GM18870 (cell line): ENCODE measurements at regions not wholly inside any gene's neighbourhood (a gene's known extent, or its start where the extent isn't known, plus 50 kb on each side); places are given as distances from the start of the nearest gene placed in this dataset.
"Not testable (repeated sequence)": the region's sequence is repeated elsewhere in the genome, so short reads cannot be mapped to it uniquely, and the experiment has no call there.

Source experiments
- ATAC-seq: cut with Tn5 transposase; IDR thresholded peaks from one replicate; pipeline ENCODE4 v1.9.1; 2021; ENCODE audit warnings: moderate library complexity; ENCODE audit not compliant: unreplicated experiment

GRCh38 chr3:6066868-6067578 lies 793.9 kb upstream of the GRM7 start:
- not testable (repeated sequence) for ATAC-seq

GRCh38 chr3:6074952-6075351 lies 786.0 kb upstream of the GRM7 start:
- no peak for ATAC-seq

GRCh38 chr3:6078436-6078835 lies 782.5 kb upstream of the GRM7 start:
- no peak for ATAC-seq

- ATAC-seq = no peak
Observed at GRCh38 chr3:6079011-6079410, 781.9 kb upstream of the GRM7 start.

- no peak for ATAC-seq
Observed at GRCh38 chr3:6079561-6080179, 781.2 kb upstream of the GRM7 start.

- ATAC-seq = no peak
Observed at GRCh38 chr3:6088433-6088832, 772.5 kb upstream of the GRM7 start.

- no peak for ATAC-seq
Observed at GRCh38 chr3:6089780-6090179, 771.1 kb upstream of the GRM7 start.

- no peak for ATAC-seq
Observed at GRCh38 chr3:6091262-6091661, 769.7 kb upstream of the GRM7 start.

- no peak for ATAC-seq
Observed at GRCh38 chr3:6095006-6095405, 765.9 kb upstream of the GRM7 start.

- no peak for ATAC-seq
Observed at GRCh38 chr3:6097021-6097420, 763.9 kb upstream of the GRM7 start.

GRCh38 chr3:6097556-6097955 lies 763.4 kb upstream of the GRM7 start:
- no peak for ATAC-seq

GRCh38 chr3:6098516-6099157 lies 762.3 kb upstream of the GRM7 start:
- ATAC-seq = no peak

GRCh38 chr3:6099458-6100075 lies 761.3 kb upstream of the GRM7 start:
- ATAC-seq = no peak

- no peak for ATAC-seq
Observed at GRCh38 chr3:6105187-6105586, 755.7 kb upstream of the GRM7 start.

- no peak for ATAC-seq
Observed at GRCh38 chr3:6108957-6109356, 752.0 kb upstream of the GRM7 start.

- no peak for ATAC-seq
Observed at GRCh38 chr3:6110451-6110850, 750.5 kb upstream of the GRM7 start.

- no peak for ATAC-seq
Observed at GRCh38 chr3:6112546-6112945, 748.4 kb upstream of the GRM7 start.

- ATAC-seq = no peak
Observed at GRCh38 chr3:6113338-6113737, 747.6 kb upstream of the GRM7 start.

GRCh38 chr3:6119367-6119766 lies 741.5 kb upstream of the GRM7 start:
- no peak for ATAC-seq

GRCh38 chr3:6120786-6121185 lies 740.1 kb upstream of the GRM7 start:
- no peak for ATAC-seq

- no peak for ATAC-seq
Observed at GRCh38 chr3:6124875-6125274, 736.0 kb upstream of the GRM7 start.

GRCh38 chr3:6125520-6125919 lies 735.4 kb upstream of the GRM7 start:
- no peak for ATAC-seq
